ENCODE measurements at regions not wholly inside any gene's neighbourhood (a gene's known extent, or its start where the extent isn't known, plus 50 kb on each side); places are given as distances from the start of the nearest gene placed in this dataset.
A peak's percentile ranks its signal among the peaks of the same experiment; 100 is the strongest.

DNA sequence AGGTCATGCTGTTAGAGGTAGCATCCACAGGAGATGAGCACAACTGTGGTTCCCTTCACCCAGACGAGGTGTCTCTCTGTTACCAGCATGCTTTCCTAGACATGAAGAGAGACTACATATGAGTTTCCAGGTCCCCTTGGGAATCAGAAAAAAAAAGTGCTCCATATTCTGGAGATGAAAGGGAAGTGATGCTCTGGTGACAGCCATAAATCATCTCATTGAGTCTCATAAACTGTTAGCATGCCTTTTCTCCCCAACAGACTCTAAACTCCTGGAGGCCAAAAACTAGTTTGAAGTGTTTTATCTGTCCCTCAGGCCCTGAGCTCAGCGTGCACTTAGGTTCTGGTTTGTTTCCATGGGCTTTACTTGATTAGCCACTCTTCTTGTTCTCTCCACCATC is 124.6 kb upstream of the CREB1 start:
- no peaks in the 10 kb centered on the region for H3K36me3 ChIP-seq
- H3K4me1 ChIP-seq = peaks cover 0 to 10% (median 7%) of the 10 kb centered on the region in 4 donors
- no peak for ATAC-seq (ENCODE audit: low FRiP score in 2 of 2)
- H3K9me3 ChIP-seq = no peaks in the 10 kb centered on the region
- H3K4me3 ChIP-seq = no peak overlapping the region
- TF ChIP-seq POLR2AphosphoS5 (IDR thresholded peaks at IDR 0.05) (no peak), POLR2A (IDR thresholded peaks at IDR 0.05) (no peak), EP300 (IDR thresholded peaks at IDR 0.05) (no peak)
- TF ChIP-seq, protein P1, sequence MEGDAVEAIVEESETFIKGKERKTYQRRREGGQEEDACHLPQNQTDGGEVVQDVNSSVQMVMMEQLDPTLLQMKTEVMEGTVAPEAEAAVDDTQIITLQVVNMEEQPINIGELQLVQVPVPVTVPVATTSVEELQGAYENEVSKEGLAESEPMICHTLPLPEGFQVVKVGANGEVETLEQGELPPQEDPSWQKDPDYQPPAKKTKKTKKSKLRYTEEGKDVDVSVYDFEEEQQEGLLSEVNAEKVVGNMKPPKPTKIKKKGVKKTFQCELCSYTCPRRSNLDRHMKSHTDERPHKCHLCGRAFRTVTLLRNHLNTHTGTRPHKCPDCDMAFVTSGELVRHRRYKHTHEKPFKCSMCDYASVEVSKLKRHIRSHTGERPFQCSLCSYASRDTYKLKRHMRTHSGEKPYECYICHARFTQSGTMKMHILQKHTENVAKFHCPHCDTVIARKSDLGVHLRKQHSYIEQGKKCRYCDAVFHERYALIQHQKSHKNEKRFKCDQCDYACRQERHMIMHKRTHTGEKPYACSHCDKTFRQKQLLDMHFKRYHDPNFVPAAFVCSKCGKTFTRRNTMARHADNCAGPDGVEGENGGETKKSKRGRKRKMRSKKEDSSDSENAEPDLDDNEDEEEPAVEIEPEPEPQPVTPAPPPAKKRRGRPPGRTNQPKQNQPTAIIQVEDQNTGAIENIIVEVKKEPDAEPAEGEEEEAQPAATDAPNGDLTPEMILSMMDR (IDR thresholded peaks at IDR 0.05) = no peak
- H3K27ac ChIP-seq = no peak overlapping the region
- WGBS, 2 donors = 90 to 94% methylated on average over 2 of the region's 2 CpGs
- DNase-seq = no peak
- no peaks in the 10 kb centered on the region for H3K27me3 ChIP-seq

DNA sequence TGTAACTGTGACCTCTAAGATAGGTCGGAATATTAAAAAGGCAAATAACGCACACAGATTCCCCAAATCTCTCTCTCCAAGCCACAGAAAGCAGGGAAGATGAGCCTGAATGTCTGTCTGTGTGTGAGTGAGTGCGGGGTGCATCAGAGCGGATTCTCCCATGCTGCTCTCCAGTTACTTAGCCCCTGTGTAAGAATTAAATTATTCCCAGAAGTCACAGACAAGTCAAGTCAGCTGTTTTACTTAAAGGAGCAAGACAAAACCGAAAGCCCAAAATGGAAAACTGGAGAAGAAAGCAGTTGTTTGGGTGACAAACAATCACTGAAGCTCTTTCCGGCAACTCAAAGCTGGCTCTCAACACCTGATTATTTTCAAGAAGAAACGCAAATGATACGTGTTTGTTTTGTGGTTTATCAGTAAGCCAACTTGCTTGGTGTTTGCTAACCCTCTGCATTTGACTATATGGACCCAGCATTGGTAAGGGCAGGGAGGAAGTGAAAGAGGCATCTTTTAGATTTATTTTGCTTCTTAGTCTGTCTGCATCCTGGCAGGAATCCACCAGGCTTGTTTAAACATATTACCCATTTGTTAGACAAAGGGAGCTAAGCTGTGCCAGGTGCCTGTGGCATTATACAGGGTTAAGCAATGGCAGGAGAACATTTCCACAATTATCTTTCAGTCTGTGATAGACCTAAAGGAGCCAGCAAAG is 121.5 kb upstream of the CREB1 start:
- WGBS, 2 donors = 63 to 68% methylated on average over 8 of the region's 8 CpGs
- Histone ChIP-seq H3K36me3 (no peaks in the 10 kb centered on the region), H3K4me3 (no peak overlapping the region), H3K4me1 (peaks cover 0 to 10% (median 7%) of the 10 kb centered on the region in 4 donors), H3K9me3 (no peaks in the 10 kb centered on the region), H3K27me3 (no peaks in the 10 kb centered on the region), H3K27ac (peak overlapping the region in 1 of 4 donors; percentile 49)
- DNase-seq = no peak
- no peak for ATAC-seq (ENCODE audit: low FRiP score in 2 of 2)
- no peak for TF ChIP-seq POLR2AphosphoS5 (IDR thresholded peaks at IDR 0.05)
- TF ChIP-seq, protein P1 (IDR thresholded peaks at IDR 0.05) = no peak
- TF ChIP-seq POLR2A (IDR thresholded peaks at IDR 0.05) = no peak
- no peak for TF ChIP-seq EP300 (IDR thresholded peaks at IDR 0.05)

DNA sequence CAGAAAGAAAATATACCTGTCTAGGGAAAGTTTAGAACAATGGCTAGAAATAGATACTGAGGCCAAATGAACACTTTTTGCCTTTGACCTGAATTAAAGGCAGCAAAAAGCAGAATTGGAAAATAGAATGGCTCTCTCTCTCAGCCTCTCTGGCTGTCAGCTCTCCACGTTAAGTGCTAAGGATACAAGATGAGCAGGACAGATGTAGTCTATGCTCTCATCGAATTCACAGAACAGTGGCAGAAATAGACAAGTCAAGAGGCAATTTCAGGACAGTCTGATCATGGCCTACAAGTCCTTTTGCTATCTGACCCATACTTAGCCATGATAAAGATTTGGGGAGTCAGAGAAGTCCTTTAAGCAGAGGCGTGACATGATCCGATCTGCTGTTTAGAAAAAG is 120.2 kb upstream of the CREB1 start:
- Histone ChIP-seq H3K27me3 (no peaks in the 10 kb centered on the region), H3K36me3 (no peaks in the 10 kb centered on the region), H3K4me3 (no peak overlapping the region), H3K4me1 (peaks cover 0 to 10% (median 7%) of the 10 kb centered on the region in 4 donors), H3K9me3 (no peaks in the 10 kb centered on the region), H3K27ac (no peak overlapping the region)
- ATAC-seq (ENCODE audit: low FRiP score in 2 of 2) = no peak
- WGBS, 2 donors = 77 to 92% methylated on average over 4 of the region's 4 CpGs
- no peak for DNase-seq
- TF ChIP-seq POLR2AphosphoS5 (IDR thresholded peaks at IDR 0.05) (no peak), EP300 (IDR thresholded peaks at IDR 0.05) (no peak), POLR2A (IDR thresholded peaks at IDR 0.05) (no peak)
- TF ChIP-seq, protein P1 (IDR thresholded peaks at IDR 0.05) = no peak

DNA sequence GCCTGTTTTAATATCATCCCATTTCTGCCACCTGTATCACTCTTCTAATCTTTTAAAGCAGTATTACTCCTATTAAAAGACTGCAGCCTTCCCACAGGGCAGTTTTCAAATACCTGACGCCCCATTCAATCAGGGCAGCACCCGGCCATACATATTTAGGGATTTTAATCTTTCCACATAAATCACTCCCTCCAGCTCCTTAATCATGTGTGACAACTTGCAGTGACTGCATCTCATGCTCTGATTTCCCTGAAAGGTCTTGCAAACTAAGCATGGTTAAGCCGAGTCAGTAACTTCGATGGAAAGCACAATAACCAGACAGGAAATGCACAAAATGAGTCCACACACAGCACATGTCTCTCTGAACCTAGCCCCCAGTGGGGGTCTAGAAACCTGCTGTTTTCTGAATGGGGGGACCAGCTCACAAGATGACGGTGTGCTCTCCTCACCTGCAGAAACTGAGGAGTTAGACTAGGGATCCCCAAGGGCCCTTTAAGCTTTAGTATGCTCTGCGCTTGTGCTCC is 116.9 kb upstream of the CREB1 start:
- TF ChIP-seq, protein P1 (IDR thresholded peaks at IDR 0.05) = no peak
- TF ChIP-seq EP300 (IDR thresholded peaks at IDR 0.05) = no peak
- no peak for TF ChIP-seq POLR2A (IDR thresholded peaks at IDR 0.05)
- no peak for TF ChIP-seq POLR2AphosphoS5 (IDR thresholded peaks at IDR 0.05)
- peaks cover 0 to 9% (median 7%) of the 10 kb centered on the region in 4 donors for H3K4me1 ChIP-seq
- WGBS, 2 donors = 83 to 86% methylated on average over 5 to 6 of the region's 6 CpGs
- H3K4me3 ChIP-seq = no peak overlapping the region
- no peaks in the 10 kb centered on the region for H3K27me3 ChIP-seq
- no peaks in the 10 kb centered on the region for H3K36me3 ChIP-seq
- H3K27ac ChIP-seq = no peak overlapping the region
- ATAC-seq (ENCODE audit: low FRiP score in 2 of 2) (no peak), DNase-seq (no peak)
- H3K9me3 ChIP-seq = no peaks in the 10 kb centered on the region

All from upper lobe of left lung (tissue), 6 donors.